ENCODE measurements at regions not wholly inside any gene's neighbourhood (a gene's known extent, or its start where the extent isn't known, plus 50 kb on each side); places are given as distances from the start of the nearest gene placed in this dataset.

DNA sequence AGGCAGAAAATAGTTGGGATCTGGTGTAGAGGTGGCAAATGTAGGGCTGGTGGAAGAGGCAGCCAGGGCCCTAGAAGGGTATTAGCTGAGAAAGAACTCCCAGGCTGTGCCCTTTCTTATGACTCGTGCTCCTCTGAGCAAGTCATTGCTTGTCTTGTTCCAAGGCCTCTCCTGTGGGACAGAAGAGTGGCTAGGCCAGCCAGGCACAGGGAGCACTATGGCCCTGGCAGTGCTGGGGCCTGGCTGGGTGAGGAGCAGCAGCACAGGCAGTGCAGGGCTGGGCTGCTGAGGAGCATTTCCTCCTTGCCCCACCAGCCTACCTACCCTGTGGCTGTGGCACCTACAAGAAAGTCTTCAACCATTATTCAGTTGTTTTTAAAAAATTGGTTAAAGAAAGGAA, 298.5 kb upstream of the NR3C2 start:
- no peaks in the 10 kb centered on the region for H3K9me3 Mint-ChIP-seq
- H3K36me3 Mint-ChIP-seq (ENCODE audit: low read depth) = no peaks in the 10 kb centered on the region
- DNase-seq = no peak
- TF ChIP-seq, protein P1, sequence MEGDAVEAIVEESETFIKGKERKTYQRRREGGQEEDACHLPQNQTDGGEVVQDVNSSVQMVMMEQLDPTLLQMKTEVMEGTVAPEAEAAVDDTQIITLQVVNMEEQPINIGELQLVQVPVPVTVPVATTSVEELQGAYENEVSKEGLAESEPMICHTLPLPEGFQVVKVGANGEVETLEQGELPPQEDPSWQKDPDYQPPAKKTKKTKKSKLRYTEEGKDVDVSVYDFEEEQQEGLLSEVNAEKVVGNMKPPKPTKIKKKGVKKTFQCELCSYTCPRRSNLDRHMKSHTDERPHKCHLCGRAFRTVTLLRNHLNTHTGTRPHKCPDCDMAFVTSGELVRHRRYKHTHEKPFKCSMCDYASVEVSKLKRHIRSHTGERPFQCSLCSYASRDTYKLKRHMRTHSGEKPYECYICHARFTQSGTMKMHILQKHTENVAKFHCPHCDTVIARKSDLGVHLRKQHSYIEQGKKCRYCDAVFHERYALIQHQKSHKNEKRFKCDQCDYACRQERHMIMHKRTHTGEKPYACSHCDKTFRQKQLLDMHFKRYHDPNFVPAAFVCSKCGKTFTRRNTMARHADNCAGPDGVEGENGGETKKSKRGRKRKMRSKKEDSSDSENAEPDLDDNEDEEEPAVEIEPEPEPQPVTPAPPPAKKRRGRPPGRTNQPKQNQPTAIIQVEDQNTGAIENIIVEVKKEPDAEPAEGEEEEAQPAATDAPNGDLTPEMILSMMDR (IDR thresholded peaks at IDR 0.05) = no peak
- no peaks in the 10 kb centered on the region for H3K4me1 Mint-ChIP-seq
- H3K4me3 Mint-ChIP-seq = no peak overlapping the region
- H3K27me3 Mint-ChIP-seq (ENCODE audit: low read depth, poor library complexity) = no peaks in the 10 kb centered on the region
- no peak overlapping the region for H3K27ac Mint-ChIP-seq

DNA sequence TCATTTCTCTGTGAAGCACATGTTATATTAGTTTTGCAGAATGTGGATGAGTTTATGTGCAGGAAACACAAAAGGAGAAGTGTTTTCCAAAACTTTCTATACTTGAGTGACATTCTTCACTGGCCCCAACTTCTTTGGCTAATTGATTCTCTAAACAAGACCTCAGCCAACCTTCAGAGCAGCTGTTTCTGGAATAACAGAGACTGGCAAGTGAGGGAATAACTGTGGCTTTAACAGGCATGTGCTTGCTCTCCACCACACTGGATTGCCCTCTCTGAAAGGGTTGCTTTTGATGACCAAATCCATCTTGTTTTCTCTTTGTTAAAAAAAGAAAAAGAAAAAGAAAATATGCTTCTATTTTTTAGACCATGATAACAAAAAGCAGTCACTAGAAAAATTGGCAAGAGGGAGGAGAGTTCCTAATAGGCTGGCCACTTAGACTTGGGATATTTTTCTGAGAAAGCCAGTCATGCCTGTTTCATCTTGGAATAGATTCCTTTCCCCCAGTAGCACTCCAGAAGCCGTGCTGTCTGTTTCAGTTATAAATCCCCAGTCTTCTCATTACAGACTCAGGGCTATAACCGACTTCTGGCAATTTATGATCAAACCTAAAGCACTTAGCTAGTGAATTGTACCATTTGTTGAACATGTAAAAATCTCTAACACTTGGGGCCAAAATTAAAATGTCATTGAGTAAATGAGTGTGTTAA, 295.0 kb upstream of the NR3C2 start:
- Mint-ChIP-seq H3K4me1 (no peaks in the 10 kb centered on the region), H3K27me3 (ENCODE audit: low read depth, poor library complexity) (no peaks in the 10 kb centered on the region), H3K4me3 (no peak overlapping the region), H3K36me3 (ENCODE audit: low read depth) (no peaks in the 10 kb centered on the region), H3K27ac (no peak overlapping the region), H3K9me3 (no peaks in the 10 kb centered on the region)
- TF ChIP-seq, protein P1 (IDR thresholded peaks at IDR 0.05) = no peak
- DNase-seq = no peak

DNA sequence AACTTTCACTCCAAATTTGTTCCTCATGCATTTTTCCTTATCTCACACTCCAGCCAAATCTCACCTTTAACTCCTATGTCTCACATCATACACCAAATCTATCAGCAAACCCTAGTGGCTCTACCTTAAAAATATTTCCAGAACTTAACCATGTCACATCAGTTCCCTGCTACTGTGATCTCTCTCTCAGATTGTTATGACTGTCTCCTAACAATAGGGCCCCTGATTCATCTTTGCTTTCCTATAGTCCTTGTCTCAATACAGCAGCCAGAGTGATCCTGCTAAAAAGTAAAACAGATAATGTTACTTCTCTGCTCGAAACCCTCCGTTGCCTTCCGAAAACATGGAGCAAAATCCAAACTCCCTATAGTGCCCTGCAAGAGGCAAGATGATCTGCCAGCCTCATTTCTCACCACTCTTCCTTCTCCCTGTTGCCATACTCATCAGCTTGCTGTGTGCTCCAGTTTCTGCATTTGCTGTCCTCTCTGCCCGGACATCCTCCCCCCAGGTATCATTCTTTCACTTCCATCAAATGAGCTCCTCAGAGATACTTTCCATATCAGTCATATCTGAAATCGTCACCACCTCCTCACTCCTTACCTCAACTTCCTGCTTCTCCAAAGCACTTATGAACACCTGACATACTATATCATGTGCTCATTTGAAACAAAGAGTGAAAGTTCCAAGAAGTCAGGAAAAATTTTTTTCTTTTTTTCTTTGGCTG, 293.4 kb upstream of the NR3C2 start:
- H3K9me3 Mint-ChIP-seq = no peaks in the 10 kb centered on the region
- H3K4me3 Mint-ChIP-seq = no peak overlapping the region
- TF ChIP-seq, protein P1 (IDR thresholded peaks at IDR 0.05) = no peak
- no peaks in the 10 kb centered on the region for H3K4me1 Mint-ChIP-seq
- no peak overlapping the region for H3K27ac Mint-ChIP-seq
- H3K36me3 Mint-ChIP-seq (ENCODE audit: low read depth) = no peaks in the 10 kb centered on the region
- DNase-seq = no peak
- H3K27me3 Mint-ChIP-seq (ENCODE audit: low read depth, poor library complexity) = no peaks in the 10 kb centered on the region

DNA sequence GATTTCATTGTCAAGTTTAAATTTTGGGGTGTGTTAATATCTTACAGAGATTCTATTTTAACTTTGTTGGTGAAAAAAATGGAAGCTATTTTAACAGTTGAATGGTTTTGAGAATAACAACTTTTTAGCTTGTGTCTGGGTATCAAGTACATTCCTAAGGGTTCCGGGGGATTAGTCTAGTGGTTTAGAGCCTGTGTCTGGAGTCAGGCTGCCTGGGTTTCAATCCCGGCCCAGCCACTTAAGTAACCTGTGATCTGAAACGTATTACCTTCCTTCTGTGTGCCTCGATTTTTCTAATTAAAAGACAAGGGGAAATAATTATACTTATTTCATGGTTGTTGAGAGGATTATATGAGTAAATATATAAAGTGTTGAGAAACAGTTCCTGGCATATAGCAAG, 288.6 kb upstream of the NR3C2 start:
- TF ChIP-seq, protein P1 (IDR thresholded peaks at IDR 0.05) = no peak
- Mint-ChIP-seq H3K27ac (no peak overlapping the region), H3K4me1 (no peaks in the 10 kb centered on the region), H3K4me3 (no peak overlapping the region), H3K9me3 (no peaks in the 10 kb centered on the region), H3K36me3 (ENCODE audit: low read depth) (no peaks in the 10 kb centered on the region), H3K27me3 (ENCODE audit: low read depth, poor library complexity) (no peaks in the 10 kb centered on the region)
- no peak for DNase-seq

DNA sequence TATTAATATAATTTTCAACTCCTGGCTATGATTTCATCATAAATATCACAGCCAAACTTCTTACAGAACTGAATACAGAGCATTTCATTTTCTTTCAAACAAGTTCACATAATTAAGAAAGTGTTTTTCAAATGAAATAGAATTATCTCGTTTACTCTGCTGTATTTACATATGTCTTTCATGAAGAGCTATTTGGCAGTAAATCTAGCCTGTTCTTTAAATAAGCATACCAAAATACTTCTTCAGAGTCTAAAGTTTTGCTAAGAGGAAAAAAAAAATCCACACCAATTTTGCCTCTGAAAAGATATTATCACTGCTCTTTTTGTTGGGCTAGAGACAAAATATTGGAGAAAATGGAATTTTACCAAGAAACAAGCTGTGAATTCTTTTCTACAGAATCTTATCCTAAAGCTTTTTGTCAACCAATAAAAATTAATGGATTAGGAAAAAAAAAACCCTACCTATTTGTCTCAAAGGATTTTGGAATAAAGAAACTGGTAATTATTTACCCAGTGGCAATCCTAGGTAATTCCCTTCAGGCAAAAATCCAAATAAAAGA, 287.9 kb upstream of the NR3C2 start:
- Mint-ChIP-seq H3K4me1 (no peaks in the 10 kb centered on the region), H3K27ac (no peak overlapping the region), H3K9me3 (no peaks in the 10 kb centered on the region), H3K27me3 (ENCODE audit: low read depth, poor library complexity) (no peaks in the 10 kb centered on the region), H3K4me3 (no peak overlapping the region), H3K36me3 (ENCODE audit: low read depth) (no peaks in the 10 kb centered on the region)
- TF ChIP-seq, protein P1 (IDR thresholded peaks at IDR 0.05) = no peak
- DNase-seq = no peak

Data from nephron progenitor cell (in vitro differentiated cells).